ENCODE measurements at regions not wholly inside any gene's neighbourhood (a gene's known extent, or its start where the extent isn't known, plus 50 kb on each side); places are given as distances from the start of the nearest gene placed in this dataset.
"Not testable (repeated sequence)": the region's sequence is repeated elsewhere in the genome, so short reads cannot be mapped to it uniquely, and the experiment has no call there.

DNA sequence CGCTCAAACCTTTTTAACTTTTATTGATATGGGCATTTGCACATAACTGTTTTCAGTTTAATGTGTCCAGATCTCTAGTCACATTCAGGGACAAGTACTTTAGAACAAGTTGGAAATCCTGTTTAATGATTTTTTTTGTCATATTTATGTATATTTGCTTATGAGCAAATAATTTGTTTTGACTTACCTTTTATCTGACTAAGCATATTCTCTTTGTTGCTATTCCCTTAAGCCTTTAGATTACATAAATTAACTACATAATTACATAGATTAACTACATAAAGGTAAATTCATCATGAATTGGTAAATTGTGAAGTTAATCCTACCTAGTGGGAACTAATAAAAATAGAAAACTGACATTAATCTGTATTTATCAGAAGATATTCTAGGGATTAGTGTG is 523.5 kb upstream of the MAN1A1 start:
- DNase-seq (ENCODE audit: low spot score) = no peak

DNA sequence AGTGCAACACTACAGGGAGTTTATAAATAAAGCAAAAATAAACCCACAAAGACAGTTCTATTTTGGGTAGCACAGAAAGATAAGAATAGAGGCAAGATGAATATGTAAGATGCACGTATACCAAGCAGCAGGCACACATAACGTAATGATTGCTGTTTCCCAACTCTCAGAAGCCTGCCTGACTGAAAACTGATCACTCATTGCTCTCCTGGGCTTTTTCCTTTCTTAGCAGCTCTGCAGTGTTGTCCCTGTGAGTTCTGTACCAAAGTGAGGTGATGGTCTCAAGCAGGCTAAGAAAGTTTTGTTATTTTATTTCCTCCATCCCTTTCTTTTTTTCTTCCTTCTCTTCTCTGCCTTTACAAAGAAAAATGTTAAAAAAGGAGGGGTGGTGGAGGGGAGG is 522.0 kb upstream of the MAN1A1 start:
- DNase-seq (ENCODE audit: low spot score) = no peak

DNA sequence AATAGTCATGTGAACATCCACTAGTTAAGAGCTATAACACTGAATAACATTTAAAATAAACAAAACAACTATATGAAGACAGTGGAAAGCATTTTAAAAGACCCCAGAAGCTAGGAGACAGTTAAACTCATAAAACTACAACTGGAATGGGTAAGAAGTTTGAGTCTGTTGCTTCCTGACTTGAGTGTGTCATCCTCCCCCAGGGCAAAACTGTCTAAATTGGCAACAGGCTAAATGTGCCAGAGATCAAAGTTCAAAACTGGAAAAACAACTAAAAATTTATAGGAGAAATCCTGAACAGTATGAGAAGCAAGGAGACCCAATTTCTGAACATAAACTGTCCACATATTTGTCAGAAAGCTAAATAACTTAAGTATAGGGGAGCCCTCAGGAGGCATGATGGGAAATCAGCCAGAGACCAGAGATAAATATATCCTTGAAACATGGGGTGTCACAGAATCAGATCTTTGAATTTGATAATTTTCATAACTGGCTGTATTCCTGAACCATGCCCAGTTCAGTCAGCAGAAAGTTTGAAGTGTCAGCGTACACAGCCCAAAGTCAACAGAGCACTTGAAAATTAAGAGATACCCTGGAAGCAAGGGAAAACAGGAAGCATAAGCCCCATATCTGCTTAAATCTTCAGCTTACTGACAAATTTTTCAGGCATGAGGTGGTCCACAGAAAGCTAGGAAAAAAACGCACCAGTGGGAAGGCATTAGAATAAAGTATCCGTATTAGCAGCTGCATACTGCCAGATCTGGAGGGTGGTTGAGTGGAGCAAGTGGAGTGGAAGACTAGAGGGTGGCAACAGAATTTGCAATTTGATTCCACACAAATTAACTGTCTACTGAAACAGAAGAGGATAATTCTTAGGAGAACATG is 516.1 kb upstream of the MAN1A1 start:
- no peak for DNase-seq (ENCODE audit: low spot score)

DNA sequence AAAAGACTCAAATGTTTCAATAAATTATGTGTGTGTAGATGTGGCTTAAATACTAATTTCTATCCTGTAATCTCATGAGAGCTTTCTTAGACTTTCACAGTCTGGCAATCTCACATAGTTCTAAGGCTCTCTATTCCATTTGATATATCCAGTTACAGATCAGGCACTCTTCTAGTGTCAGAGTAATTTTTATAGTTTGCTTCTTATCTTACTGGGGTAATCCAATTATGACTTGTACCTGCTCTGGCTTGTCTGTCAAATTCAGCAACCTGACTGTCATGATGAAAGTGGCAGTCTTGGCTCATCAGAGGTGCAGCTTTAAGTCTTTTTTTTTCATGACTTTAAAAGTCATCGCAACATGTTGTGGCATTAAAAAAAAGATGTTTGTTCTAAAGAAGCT is 513.2 kb upstream of the MAN1A1 start:
- DNase-seq (ENCODE audit: low spot score) = no peak

DNA sequence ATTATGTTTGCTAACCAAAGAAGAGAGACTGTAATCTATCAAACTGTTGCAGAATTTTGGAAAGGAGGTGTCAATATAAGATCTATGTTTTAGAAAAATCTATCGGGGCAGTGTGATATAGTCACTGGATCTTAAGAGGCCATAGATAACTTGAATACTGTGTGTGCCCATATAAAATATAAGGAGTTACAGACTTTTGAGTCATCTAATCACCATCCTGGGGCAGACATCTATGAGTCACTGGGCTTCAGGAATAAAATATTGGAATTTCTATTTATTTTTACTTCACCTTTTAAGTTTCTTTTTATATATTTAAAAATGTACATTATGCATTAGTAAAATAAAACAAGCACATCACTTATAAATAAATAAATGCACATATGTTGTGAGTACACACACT is 509.3 kb upstream of the MAN1A1 start:
- no peak for DNase-seq (ENCODE audit: low spot score)

DNA sequence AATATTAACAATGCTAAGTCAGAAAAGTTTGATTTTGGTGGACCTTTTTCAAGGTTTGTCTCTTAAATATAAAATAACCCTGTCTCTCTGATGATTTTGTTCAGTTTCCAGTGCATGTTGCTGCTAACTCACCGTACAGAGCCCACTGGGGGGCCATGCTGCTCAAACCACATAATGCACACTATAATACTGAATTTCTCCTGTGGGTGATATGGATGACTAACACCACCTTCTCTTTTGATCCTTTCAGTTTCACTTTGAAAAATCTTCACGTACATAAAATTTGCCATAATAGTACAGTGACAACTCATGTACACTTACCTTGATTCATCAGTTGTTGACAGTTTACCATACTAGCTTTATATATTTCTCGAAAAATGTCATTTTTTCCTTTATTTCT is 506.6 kb upstream of the MAN1A1 start:
- no peak for DNase-seq (ENCODE audit: low spot score)

DNA sequence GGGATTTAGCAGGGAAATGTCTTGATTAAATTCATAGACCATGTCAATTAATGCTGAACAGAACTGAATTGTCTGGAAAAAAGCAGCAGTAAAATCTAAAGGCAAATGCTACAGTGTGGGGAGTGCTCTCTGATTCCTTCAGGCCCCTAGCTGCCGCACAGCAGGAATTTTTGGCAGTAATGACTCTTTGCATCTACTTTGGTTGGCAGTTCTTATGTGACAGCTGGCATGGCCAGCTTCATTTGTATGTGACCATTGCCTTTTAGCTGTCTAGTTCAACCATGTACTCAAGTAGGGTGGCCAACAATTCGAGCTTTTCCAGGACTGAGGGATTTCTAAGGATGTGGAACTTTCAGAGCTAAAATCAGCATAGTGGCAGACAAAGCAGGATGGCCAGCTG is 499.1 kb upstream of the MAN1A1 start:
- DNase-seq (ENCODE audit: low spot score) = no peak

DNA sequence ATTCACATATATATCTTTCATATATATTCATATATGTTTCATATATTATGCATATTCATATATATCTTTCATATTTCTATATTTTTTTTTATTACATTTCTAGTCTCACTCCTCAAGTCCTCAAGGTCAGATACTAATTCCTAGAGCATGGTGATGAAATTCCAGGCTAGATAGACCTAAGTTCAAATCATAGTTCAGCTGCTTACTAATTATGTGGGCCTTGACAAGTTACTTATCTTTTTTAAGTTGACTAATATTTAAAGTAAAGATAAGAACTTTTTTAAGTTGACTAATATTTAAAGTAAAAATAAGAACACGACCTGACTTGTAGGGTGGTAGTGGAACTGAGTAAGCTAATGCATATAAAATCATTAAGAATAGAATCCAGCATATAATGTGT is 495.6 kb upstream of the MAN1A1 start:
- DNase-seq (ENCODE audit: low spot score) = no peak

DNA sequence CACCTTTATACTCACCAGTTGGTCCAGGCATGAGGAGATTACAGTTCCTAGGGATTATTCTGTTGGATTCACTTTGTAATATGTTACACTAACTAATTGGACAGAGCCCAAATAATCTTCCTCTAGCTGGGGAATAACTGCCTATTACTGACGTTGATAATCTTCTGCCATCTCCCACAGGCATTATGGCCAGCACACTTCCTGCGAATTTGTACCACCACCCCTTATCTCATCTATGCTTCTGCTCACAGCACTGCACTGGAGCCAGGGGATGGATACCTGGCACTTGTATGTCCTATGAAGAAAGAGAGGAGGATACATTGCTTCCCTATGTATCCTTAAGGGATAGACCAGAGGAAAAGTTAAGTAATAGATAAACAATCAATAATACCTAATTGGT is 494.8 kb upstream of the MAN1A1 start:
- no peak for DNase-seq (ENCODE audit: low spot score)

DNA sequence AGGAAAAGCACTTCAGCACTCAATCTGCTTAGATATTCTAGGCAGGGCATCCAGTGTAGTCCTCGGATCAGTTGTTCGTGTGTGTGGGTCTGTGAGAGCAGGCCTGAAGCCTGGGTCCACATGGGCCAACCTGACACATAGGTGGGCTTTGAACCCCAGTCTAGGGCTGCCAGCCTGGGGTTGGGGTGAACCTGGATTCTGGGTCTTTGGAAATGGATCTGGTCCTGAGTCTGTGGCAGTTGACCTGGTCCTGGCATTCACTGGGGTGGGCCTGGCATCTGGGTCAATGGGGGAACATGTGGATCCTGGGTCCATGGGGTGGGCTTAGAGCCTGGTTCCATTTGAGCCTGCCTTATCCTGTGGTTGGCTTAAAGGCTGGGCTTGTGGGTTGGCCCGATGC is 492.6 kb upstream of the MAN1A1 start:
- no peak for DNase-seq (ENCODE audit: low spot score)

DNA sequence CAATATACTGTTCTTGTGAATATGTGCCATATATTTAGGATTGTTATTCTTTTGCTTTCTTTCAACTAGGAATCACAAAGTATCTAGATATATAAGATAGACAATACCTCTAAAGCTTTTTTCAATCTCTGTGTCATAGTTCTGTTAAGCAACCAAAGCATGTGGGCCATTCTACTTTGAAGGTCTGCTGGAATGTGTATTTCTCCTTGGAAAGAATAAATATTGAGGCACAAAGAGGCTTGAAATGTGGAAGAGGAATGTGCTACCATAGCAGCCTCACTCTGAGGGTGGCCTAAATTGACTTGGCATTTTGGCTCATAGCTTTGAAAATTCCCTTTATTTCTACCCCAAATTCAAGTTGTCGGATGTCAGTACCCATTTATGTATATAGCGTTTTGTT is 488.5 kb upstream of the MAN1A1 start:
- DNase-seq (ENCODE audit: low spot score) = no peak

DNA sequence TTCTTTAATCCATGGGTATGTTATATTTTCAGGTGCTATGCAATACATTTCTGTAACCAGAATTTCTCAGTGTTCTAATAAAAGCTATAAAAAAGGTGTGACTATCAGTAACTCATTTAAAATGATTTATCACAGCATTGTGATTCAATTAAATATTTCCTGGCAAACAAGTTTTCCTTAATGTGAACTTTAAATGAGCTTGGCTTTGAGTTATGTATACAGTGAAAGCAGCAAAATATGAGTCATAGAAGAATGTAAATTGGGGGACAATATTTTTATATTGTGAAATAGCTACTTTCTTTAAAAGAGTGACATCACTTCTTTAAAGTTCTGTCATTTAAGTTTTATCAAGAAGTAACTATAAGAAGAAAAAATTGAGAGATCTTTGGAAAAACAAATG is 484.9 kb upstream of the MAN1A1 start:
- DNase-seq (ENCODE audit: low spot score) = no peak

DNA sequence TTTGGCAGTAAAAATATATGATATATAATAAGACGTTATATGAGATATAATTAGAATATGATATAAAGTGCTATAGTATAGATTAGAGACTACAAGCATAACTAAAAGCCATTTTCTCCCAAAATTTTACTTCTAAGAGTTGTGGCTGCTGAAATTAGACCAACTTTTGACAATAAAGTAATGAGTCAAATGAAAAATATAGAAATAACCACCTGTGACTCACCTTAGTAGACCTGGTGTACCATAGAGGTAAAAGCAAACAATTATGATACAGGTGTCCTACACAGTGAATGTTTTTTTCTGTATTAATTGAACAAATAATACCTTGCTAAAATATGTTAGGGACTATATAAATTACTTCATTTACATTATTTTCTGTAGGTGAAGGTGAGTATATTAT is 482.9 kb upstream of the MAN1A1 start:
- no peak for DNase-seq (ENCODE audit: low spot score)

DNA sequence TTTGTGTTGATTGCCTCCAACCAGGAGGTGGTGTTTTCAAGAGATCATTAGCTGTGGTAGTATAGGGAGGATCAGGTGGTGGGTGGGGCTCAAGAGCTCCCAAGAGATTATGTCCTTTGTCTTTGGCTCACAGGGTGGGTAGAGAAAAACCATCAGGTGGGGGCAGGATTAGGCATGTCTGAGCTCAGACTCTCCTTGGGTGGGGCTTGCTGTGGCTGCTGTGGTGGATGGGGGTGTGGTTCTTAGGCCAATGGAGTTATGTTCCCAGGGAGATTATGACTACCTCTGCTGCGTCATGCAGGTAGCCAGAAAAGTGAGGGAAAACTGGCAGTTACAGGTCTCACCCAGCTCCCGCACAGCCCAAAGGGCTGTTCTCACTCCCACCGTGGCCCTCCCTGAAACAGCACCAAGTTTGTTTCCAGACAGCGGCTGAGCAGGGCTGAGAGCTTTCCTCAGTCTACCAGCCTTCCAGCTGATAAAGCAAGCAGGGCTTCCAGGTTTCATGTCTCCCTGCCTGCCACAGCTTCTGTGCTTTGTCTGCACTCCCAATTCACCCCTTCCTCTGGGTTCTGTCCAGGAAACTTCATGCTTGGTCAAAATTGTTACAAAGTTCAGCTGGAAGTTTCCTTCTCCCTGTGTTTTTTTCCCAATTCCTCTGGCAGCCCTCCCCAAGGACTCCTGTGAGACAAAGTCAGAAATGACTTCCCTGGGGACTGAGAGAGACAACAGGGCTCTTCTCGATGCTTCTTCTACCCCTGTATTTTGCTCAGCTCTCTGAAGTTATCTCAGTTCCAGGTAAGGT is 481.1 kb upstream of the MAN1A1 start:
- no peak for DNase-seq (ENCODE audit: low spot score)

DNA sequence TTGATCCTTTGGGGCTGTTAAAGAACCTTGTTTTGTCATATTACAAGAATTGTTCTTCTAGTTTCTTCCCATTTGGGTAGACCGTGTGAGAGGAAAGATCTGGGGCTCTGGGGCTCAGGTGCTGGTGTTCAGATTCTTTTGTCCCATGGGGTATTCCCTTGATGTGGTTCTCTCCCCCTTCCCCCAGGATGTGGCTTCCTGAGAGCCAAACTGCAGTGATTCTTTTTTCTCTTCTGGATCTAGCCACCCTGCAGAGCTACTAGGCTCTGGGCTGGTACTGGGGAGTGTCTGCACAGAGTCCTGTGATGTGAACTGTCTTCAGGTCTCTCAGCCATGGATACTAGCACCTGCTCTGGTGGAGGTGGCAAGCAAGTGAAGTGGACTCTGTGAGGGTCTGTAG is 480.5 kb upstream of the MAN1A1 start:
- no peak for DNase-seq (ENCODE audit: low spot score)

DNA sequence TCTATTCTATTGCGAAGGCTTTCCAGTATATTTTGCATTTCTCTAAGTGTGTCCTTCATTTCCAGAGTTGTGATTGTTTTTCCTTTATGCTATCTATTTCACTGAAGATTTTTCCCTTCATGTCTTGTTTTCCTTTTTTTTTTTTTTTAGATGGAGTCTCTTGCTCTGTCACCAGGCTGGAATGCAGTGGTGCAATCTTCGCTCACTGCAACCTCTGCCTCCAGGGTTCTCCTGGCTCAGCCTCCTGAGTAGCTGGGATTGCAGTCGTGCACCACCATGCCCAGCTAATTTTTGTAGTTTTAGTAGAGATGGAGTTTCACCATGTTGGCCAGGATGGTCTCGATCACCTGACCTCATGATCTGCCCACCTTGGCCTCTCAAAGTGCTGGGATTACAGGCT is 479.9 kb upstream of the MAN1A1 start:
- not testable (repeated sequence) for DNase-seq (ENCODE audit: low spot score)

DNA sequence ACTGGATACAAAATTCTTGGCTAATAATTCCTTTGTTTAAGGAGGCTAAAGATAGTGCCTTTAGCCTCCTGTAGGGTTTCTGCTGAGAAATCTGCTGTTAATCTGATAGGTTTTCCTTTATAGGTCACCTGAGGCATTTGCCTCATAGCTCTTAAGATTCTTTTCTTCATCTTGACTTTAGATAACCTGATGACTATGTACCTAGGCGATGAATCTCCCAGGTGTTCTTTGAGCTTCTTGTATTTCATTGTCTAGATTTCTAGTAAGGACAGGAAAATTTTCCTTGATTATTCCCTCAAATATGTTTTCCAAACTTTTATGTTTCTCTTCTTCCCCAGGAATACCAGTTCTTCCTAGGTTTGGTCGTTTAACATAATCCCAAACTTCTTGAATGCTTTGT is 479.4 kb upstream of the MAN1A1 start:
- no peak for DNase-seq (ENCODE audit: low spot score)

DNA sequence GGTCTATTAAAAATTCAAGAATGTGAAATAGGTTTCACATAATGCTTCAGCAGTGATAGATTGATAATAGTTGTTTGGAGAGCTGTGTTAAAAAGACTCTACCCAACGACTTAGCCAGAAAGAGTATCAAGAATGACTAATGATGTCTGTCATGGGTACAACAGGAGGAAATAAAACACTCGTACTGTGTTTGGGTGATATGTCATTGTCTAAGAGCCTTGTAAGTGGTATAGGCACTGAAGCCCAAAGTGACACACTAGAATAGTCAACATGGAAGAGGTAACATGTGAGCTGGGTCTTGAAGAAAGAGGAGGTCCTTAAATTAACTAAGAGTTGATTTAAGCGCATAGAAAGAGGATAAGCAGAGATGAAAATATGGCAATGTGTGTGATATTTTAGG is 471.8 kb upstream of the MAN1A1 start:
- no peak for DNase-seq (ENCODE audit: low spot score)

DNA sequence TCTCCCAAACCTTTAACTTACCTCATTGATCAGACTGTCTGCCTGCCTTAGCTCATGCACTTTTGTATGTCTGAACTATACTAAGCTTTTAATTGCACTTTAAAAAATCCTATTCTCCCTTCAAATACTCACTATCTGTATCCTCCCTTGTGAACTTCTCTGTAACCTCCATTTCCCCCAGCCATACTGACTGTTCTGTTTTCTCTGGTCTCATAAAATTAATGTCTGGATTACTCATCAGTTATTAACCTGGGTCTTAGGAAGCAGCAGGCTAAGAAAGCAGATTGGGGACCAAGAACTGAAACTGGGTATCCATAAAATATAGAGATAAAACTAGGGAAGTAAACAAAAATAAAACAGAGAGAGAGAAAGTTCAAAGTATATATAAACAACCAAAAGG is 469.3 kb upstream of the MAN1A1 start:
- no peak for DNase-seq (ENCODE audit: low spot score)

DNA sequence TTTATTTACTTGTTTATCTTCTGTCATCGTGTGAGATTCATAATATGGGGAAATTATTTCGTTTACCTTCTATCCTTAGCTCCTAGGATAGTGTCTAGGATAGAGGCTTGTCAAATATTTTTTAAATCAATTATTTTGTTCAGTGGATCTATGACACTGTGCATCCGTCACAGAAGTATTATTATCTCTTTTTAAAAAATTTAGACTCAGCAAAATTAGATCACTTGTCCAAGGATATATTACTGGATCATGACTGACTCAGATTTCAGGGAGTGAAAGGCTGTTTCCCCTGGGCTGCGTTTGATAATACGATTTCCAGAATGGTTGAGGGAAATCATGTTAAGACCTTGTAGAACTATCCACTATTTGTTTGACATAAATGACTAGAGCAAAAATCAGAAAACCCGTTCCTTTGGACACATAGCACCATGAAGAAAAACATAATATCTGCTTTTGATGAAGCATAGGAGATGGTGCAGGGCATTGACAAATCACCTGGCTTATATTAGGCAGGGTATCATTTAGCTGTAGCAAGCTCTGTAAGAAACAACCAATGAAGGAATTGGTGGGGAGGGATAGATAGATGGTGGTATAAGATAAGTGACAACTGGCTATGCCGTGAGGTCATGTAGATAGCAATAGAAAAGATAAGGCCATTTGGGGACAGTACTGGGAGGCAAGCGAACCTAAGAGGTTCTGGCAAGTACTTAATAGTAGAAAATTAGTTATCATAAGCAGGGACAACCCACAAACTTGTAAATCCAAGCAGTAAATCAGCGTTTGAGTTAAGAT is 465.2 kb upstream of the MAN1A1 start:
- DNase-seq (ENCODE audit: low spot score) = no peak

DNA sequence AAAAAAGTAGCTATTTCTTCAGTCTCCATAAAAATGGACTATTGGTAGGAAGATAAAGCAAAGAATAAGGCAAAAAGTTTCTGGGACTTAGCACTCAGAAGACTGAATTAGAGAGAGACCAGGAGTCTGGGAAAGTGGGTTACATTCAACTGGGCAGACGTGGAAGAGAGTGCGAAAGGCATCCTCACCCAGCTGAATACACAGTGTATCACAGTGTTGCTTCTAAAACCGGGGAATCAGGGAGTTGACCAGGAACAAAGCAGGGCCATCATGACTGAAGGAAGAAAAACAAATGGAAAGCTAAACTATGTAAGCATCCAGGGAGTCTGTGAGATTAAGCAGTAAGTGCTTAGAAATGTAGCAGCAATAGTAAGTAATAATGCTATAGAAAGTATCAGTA is 452.9 kb upstream of the MAN1A1 start:
- no peak for DNase-seq (ENCODE audit: low spot score)

DNA sequence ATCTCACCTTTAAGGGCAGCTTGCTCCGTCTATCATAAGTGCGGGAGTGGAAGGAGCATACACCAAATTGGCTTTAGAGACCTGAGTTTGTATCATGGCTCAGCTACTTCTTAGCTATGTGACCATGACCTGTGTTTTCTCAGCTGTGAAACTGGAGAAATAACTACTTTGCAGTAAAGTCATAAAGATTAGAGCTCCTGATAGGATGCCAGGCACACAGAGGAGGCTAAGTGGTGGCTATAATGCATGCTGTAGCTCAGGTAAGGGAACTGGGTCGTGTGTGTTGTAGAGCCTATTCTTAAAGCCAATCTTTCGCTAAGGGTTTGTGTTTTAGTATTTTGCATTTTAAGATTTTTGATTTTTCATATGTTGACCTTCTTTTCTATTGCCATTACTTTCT is 451.5 kb upstream of the MAN1A1 start:
- DNase-seq (ENCODE audit: low spot score) = no peak

DNA sequence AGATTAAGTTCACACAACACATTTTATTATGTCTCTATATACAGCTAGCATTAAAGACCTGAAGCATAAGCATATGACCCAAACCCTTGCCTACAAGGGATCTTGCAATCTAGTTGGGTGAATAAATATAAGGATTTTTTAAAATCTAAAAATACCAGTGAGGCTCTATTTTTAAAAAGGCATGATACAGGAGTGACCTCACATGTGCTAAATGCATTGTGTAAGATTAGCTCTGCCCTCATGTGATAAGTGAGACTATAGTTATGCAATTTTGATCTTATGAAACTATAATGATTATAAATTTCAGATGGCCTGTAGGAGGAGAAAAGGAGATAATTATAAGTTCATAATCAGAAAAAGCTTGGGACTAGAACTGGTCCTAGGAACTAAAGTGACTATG is 451.0 kb upstream of the MAN1A1 start:
- no peak for DNase-seq (ENCODE audit: low spot score)

Measured in germinal center (tissue), 1 donor.